ENCODE measurements at regions not wholly inside any gene's neighbourhood (a gene's known extent, or its start where the extent isn't known, plus 50 kb on each side); places are given as distances from the start of the nearest gene placed in this dataset.

DNA sequence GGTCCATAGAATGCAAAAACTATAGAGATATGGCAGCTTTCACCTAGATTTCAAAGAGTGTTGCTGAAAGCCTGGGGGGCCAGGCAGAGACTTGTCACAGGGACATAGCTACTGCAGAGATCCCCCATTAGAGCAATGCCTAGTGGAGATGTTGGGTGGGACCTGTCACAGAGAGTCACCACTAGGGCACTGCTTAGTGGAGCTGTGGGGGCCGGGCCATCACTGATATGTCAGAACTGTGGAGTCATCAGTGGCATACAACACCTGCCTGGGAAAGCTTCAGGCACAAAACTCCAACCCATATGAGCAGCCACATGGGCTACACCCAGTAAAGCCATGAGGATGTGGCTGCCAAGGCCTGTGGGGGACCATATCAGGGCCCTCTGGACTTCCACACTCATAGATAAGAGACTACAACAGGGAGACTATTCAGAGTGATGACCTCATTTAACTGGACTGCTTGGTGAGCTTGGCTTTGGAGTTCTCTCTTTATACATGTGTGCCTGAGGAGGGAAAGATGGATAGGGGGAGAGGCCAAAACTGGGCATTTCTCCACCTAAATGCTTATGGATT, 176.3 kb downstream of the ZNF621 start:
- ATAC-seq = peak; percentile 94 to 99 (median 96)
- TF ChIP-seq, protein P1, sequence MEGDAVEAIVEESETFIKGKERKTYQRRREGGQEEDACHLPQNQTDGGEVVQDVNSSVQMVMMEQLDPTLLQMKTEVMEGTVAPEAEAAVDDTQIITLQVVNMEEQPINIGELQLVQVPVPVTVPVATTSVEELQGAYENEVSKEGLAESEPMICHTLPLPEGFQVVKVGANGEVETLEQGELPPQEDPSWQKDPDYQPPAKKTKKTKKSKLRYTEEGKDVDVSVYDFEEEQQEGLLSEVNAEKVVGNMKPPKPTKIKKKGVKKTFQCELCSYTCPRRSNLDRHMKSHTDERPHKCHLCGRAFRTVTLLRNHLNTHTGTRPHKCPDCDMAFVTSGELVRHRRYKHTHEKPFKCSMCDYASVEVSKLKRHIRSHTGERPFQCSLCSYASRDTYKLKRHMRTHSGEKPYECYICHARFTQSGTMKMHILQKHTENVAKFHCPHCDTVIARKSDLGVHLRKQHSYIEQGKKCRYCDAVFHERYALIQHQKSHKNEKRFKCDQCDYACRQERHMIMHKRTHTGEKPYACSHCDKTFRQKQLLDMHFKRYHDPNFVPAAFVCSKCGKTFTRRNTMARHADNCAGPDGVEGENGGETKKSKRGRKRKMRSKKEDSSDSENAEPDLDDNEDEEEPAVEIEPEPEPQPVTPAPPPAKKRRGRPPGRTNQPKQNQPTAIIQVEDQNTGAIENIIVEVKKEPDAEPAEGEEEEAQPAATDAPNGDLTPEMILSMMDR (IDR thresholded peaks at IDR 0.05) = no peak
- TF ChIP-seq POLR2A (IDR thresholded peaks at IDR 0.05) = no peak

GRCh38 chr3:40704224-40704623, 179.5 kb downstream of the ZNF621 start:
- intact Hi-C loops (cut with DNase I) = no loop called here
- no peak for ATAC-seq
- TF ChIP-seq POLR2A (IDR thresholded peaks at IDR 0.05) = no peak
- TF ChIP-seq, protein P1 (IDR thresholded peaks at IDR 0.05) = no peak

More for the DNA sequence above, 176.3 kb downstream of the ZNF621 start:
- Histone ChIP-seq H3K27ac (no peak overlapping the region), H3K27me3 (no peaks in the 10 kb centered on the region), H3K4me3 (no peak overlapping the region), H3K36me3 (no peaks in the 10 kb centered on the region), H3K4me1 (peaks cover 0 to 5% (median under 1%) of the 10 kb centered on the region in 12 donors), H3K9me3 (peaks cover 0 to 13% (median 0%) of the 10 kb centered on the region in 12 donors)
- WGBS, 4 donors = 72 to 100% (median 94%) methylated on average over 1 of the region's 1 CpG
- intact Hi-C loops (cut with DNase I) = no loop called here
- DNase-seq = peak in 2 of 5 donors; percentile 37 to 57

DNA sequence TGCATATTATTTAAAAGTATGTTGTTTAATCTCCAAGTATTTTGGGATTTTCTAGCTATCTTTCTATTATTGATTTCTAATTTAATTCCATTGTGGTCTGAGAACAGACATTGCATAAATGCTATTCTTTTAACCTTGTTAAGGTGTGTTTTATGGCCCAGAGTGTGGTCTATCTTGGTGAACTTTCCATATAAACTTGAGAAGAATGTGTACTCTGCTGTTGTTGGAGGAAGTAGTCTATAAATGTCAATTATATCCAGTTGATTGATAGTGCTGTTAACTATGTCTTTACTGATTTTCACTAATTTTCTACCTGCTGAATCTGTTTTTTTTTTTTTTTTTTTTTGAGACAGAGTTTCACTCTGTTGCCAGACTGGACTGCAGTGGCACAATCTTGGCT, 180.9 kb downstream of the ZNF621 start:
- Histone ChIP-seq H3K27me3 (no peaks in the 10 kb centered on the region), H3K4me3 (no peak overlapping the region), H3K36me3 (no peaks in the 10 kb centered on the region), H3K27ac (no peak overlapping the region), H3K4me1 (no peaks in the 10 kb centered on the region), H3K9me3 (peaks cover 0 to 13% (median 0%) of the 10 kb centered on the region in 12 donors)
- TF ChIP-seq POLR2A (IDR thresholded peaks at IDR 0.05) = no peak
- TF ChIP-seq, protein P1 (IDR thresholded peaks at IDR 0.05) = no peak
- DNase-seq = no peak
- ATAC-seq = no peak
- intact Hi-C loops (cut with DNase I) = no loop called here

More at GRCh38 chr3:40704224-40704623, 179.5 kb downstream of the ZNF621 start:
- no peak overlapping the region for H3K27ac ChIP-seq
- H3K27me3 ChIP-seq = no peaks in the 10 kb centered on the region
- H3K36me3 ChIP-seq = no peaks in the 10 kb centered on the region
- no peaks in the 10 kb centered on the region for H3K4me1 ChIP-seq
- 80 to 93% (median 87%) methylated on average over 1 of the region's 1 CpG for WGBS, 4 donors
- peaks cover 0 to 13% (median 0%) of the 10 kb centered on the region in 12 donors for H3K9me3 ChIP-seq
- H3K4me3 ChIP-seq = no peak overlapping the region
- no peak for DNase-seq

DNA sequence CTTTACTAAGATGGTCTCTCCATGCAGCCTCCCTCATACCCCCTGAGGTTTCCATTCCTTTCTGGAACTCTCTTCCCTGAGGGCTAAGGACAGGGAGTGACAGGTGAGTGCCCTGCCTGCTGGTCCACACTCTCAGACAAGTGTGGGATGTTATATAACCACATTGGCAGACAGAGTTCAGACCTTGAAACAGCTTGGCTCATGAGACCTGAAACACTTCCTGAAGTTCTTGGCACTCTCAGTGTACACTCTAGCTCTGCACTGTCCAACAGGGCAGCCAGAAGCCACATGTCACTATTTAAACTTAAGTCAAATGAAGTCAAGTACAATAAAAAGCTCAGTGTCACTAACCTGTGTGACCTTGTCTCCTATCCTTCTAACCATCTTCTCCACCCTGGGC, 188.5 kb downstream of the ZNF621 start:
- peak; percentile 89 to 94 (median 90) for ATAC-seq
- Histone ChIP-seq H3K4me1 (peaks cover 0 to 24% (median 8%) of the 10 kb centered on the region in 12 donors), H3K9me3 (no peaks in the 10 kb centered on the region), H3K4me3 (no peak overlapping the region), H3K36me3 (no peaks in the 10 kb centered on the region), H3K27ac (no peak overlapping the region), H3K27me3 (no peaks in the 10 kb centered on the region)
- DNase-seq = no peak
- intact Hi-C loops (cut with DNase I) = loop anchor here in 6 of 10 donors (5.0 to 10.0 kb wide), 6 partner anchors 119 to 1161 kb away; no protein-coding TSS in a partner anchor
- TF ChIP-seq, protein P1 (IDR thresholded peaks at IDR 0.05) = no peak
- no peak for TF ChIP-seq POLR2A (IDR thresholded peaks at IDR 0.05)

All from heart left ventricle (tissue), 16 donors.